ENCODE measurements at regions not wholly inside any gene's neighbourhood (a gene's known extent, or its start where the extent isn't known, plus 50 kb on each side); places are given as distances from the start of the nearest gene placed in this dataset.

- DNase-seq, result no peak
Observed at GRCh38 chr1:232280910-232281309, 349.0 kb downstream of the SIPA1L2 start.

- DNase-seq, result no peak
Observed at GRCh38 chr1:232279909-232280400, 350.0 kb downstream of the SIPA1L2 start.

- no peak for DNase-seq
Observed at GRCh38 chr1:232278925-232279324, 351.0 kb downstream of the SIPA1L2 start.

DNA sequence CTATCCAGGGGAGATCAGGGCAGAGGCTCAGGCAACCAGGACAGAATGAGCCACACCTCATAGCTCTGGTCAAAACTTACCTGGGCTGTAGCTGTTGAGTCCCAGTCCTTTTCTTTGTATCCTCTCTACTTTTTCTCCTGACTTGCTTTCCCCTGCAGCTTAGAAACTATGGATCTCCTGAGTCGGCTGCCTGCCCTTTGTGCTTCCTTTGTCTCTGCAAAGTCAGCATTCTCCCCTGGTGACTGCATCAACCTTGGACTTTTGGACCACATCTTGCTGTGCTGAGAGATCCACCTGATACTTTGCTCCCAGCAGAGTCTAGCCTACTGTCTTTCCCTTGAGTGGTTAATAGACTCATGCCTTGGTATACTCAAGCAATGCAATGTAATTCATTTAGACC lies 353.3 kb downstream of the SIPA1L2 start:
- DNase-seq, result no peak

DNA sequence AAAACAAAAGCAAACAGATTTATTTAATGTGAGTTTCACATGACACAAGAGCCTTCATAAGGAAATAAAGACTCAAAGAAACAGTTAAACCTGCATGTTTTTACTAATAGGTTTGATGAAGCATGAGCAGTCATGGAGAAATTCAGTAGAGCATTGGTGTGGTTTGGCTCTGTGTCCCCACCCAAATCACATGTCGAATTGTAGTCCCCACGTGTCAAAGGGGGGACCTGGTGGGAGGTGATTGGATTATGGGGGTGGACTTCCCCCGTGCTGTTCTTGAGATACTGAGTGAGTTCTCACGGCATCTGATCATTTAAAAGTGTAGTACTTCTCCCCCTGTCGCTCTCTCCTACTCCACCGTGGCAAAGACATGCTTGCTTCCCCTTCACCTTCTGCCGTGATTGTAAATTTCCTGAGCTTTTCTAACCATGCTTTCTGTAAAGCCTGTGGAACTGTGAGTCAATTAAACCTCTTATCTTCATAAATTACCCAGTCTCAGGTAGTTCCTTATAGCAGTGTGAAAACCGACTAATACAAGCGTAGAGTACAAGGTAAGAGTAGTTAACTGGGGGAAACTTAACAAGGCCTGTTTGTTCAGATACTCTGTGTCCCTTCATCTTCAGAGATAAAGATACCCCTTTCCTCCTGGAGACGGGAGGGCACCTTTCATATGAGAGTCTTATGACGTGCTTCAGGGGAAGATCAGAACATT lies 354.8 kb downstream of the SIPA1L2 start:
- no peak for DNase-seq

DNA sequence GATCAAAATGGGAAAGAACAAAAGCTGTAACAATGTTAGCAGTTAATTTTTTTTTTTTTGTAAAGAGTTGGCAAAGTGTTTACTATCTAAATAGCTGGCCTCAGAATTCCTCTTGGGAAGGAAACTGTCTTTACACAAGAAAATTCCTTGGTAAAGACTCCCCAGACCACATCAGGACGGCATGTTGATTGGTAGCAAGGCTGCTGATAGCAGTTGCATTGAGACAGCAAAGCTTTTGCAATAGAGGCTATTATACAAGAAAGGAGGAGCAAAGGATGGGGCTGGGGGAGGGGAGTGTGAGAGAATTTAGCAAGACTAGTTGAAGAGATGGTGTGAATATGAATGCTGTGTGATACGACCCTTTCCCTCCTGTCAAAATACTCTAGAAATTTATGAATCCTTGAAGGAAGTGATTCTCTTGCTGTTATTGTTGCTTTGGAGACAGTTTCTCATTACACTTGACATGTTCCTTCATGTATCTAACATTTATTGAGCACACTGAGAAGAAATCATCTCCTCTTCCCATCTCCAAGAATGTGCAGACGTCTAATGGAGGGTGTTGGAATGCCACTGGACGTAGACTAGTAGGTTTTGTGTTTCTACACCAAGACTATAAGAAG lies 355.6 kb downstream of the SIPA1L2 start:
- DNase-seq, result no peak

DNA sequence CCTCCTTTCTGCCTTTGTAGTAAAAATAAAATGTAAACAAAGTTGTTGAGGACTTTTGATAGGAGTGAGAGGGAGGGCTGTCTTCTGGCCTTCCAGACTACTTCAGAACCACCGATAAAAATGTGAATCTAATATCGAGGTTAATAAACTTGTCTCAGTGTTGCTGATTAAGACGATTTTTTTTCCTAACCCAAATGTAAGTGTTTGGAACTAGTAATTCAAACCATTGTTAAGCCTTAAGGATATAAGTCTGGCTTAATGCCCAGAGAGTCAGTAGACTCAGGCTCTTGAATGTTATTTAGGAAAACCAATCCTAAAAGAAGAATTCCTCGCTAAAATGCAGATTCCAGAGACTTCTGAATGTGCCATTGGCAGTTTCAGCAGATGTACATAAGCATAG lies 356.9 kb downstream of the SIPA1L2 start:
- no peak for DNase-seq

- no peak for DNase-seq
Observed at GRCh38 chr1:232271991-232272589, 357.8 kb downstream of the SIPA1L2 start.

DNA sequence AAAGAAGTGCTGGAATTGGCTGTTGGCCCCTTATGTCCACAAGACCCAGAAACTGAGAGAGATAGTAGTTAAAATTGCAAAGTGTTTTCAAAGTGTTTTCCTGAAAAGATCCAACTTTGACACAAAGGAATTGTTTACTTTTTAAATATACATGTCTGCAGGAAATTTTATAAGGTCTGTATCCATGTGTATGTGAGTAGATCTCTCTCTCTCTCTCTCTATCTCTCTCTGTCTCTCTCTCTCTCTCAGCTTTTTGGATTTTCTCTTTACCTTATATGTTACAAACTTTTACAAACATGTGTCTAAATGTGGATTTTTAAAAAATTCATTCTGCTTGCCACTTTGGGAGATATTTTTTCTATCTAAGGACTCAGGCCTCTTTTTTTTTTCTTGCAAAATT lies 358.6 kb downstream of the SIPA1L2 start:
- no peak for DNase-seq

DNA sequence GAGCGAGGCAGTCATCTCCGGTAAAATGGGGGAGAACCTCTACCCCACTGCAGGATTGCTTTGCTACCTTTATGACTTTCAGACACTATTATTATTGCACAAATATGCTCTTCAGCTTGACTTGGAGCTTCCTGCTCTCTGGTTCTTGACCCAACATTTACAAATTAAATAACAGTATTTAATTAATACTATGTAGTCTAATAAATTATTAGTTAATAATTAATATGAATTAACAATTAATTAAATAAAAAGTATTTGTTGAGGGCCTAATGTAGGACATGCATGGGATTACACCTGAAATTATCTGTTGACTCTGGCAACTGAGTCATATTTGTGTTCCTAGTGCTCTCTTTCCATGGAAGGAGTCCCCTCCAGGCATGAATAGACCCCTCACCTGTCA lies 359.9 kb downstream of the SIPA1L2 start:
- DNase-seq, result no peak

- DNase-seq, result no peak
Observed at GRCh38 chr1:232267837-232268598, 361.9 kb downstream of the SIPA1L2 start.

DNA sequence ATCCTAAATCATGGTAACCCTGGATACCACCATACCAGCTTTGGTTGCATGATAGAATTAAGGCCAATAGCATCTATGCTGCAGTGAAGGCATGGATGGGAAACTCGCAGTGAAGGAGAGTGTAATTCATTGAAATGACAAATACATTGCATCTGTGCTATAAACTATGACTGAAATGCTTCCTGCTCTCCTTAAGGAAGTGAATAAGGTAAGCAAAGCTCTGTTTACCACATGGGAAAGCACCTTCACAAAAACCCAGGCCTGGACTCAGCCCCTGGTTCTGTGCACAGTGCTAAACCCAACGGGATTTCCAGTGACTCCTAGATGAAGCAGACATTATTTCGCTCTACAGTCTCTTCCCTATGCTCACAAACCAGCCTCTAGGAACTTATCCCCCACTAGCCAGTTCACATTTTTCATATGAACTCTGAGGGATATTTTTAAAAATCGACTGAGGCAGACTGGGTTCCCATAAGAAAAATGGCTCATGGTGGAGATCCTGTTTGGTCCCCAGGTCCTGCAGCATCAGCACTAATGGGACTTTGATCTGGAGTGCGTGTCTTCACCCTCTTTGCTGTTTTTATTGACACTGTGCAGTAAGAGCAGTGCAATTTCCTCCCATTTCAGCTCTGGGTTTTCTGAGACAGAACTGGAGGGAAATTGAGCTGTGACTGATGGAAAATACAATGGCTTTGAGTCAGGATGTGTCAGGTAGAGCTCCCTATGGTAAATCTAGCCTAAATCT lies 362.7 kb downstream of the SIPA1L2 start:
- DNase-seq, result no peak

DNA sequence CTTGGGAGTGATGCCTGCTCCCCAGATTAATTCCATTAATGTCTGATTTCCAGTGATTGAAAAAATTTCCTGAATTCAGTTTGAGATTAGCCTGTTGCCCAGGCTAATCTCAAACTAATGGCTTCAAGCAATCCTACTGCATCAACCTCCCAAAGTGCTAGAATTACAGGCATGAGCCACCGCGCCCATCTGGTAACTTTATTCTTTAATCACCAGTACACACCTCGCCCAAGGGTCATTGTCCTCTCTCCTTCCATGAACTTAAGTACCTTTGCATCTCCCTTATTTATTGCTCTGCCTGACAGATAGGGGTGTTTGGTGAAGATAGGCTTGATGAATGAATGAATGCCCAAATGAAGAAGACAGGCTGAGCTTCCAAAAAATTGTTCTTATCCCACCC lies 366.5 kb downstream of the SIPA1L2 start:
- DNase-seq, result no peak

DNA sequence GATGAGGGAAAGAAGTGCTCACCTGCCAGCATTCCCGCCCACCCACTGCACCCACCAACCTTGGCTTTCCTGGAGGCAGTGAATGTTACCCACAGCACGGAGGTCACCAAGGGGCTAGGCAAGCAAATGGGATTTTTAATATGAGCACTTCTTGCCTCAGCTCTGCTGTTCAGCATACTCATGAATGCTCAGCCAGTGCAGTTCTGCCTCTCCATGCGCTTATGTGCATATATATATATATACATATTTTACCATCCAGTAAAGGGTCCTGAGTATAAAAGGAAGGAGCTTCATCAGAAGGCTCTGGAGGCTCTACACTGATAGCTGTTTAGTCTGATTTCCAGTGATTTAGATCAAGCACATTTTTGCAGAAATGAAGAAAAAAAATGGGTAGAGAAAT lies 366.9 kb downstream of the SIPA1L2 start:
- DNase-seq, result no peak

DNA sequence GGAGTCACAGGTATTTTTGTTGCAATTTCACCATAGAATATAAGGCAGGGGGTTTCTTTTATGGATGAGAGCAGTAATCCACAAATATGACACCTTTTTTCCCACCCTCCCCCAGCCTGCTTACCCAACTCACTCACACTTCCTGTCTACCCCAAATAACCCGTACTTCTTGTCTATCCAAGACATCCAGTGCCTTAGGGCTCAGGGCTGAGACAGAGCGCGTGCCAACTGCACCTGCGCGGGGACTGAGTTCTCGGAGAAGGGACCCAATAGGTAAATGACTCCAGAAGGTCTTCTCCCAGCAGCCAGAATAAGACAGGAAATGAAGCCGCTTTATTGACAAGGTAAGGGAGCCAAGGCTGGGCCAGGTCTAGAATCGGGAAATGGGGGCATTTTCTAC lies 369.1 kb downstream of the SIPA1L2 start:
- DNase-seq, result no peak

GRCh38 chr1:232260045-232260444 lies 369.9 kb downstream of the SIPA1L2 start:
- DNase-seq, result no peak

- DNase-seq, result no peak
Observed at GRCh38 chr1:232259333-232259732, 370.6 kb downstream of the SIPA1L2 start.

DNA sequence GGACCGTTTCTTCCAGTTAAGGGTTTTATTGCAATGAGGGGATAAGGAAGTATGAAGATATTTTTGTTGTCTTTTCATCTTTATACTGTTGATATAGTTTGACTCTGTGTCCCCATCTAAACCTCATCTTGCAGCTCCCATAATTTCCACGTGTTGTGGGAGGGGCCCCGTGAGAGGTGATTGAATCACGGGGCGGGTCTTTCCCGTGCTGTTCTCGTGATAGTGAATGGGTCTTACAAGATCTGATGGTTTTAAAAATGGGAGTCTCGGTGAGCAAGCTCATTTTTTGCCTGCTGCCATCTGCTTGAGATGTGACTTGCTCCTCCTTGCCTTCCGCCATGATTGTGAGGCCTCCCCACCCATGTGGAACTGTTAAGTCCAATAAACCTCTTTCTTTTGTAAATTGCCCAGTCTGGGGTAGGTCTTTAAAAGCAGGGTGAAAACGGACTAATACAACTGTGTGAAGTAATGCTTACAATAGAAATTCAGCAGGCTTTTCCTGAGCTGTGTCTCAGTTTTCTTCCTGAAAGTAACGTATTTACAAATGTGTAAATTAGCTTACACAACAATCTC lies 377.3 kb downstream of the SIPA1L2 start:
- DNase-seq, result no peak

- no peak for DNase-seq
Observed at GRCh38 chr1:232250838-232251237, 379.1 kb downstream of the SIPA1L2 start.

GRCh38 chr1:232249861-232250777 lies 379.8 kb downstream of the SIPA1L2 start:
- DNase-seq, result no peak
